ENCODE measurements at regions not wholly inside any gene's neighbourhood (a gene's known extent, or its start where the extent isn't known, plus 50 kb on each side); places are given as distances from the start of the nearest gene placed in this dataset.

DNA sequence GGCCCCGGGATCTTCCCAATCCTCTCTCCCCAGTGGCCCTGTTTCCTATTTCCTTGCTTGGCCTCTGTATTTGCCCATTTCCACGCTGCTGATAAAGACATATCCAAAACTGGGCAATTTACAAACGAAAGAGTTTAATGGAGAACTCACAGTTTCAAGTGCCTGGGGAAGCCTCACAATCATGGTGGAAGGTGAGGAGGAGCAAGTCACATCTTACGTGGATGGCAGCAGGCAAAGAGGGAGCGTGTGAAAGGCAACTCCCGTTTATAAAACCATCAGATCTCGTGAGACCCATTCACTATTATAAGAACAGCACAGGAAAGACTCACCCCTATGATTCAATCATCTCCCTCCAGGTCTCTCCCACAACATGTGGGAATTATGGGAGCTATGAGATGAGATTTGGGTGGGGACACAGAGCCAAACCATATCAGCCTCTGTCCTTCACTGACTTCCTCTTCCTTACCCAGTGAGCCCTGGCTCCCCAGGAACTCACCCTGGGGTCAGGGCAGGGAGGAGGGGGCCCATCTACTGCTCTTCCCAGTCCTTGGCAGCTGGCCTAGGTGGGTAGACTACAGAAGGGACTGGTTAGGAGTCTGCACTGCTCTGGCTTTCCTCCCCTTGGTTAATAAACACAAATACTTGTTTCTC, 105.8 kb upstream of the MYCN start:
- Histone ChIP-seq H3K4me1 (ENCODE audit: control insufficient read depth in 3 of 3, insufficient read depth in 3 of 3, low read length in 3 of 3) (no peaks in the 10 kb centered on the region), H3K27me3 (ENCODE audit: control insufficient read depth in 3 of 3, insufficient read depth in 3 of 3, low read length in 3 of 3) (no peaks in the 10 kb centered on the region), H3K27ac (ENCODE audit: low read depth, low read length) (no peak overlapping the region), H3K9ac (ENCODE audit: low read depth in 1 of 3, low read length in 3 of 3) (no peak overlapping the region), H3K36me3 (ENCODE audit: control insufficient read depth in 3 of 3, insufficient read depth in 3 of 3, low read length in 3 of 3) (no peaks in the 10 kb centered on the region), H3K9me3 (ENCODE audit: control insufficient read depth in 3 of 3, low read length in 3 of 3) (no peaks in the 10 kb centered on the region), H3K4me3 (ENCODE audit: low read length in 3 of 3) (no peak overlapping the region)

DNA sequence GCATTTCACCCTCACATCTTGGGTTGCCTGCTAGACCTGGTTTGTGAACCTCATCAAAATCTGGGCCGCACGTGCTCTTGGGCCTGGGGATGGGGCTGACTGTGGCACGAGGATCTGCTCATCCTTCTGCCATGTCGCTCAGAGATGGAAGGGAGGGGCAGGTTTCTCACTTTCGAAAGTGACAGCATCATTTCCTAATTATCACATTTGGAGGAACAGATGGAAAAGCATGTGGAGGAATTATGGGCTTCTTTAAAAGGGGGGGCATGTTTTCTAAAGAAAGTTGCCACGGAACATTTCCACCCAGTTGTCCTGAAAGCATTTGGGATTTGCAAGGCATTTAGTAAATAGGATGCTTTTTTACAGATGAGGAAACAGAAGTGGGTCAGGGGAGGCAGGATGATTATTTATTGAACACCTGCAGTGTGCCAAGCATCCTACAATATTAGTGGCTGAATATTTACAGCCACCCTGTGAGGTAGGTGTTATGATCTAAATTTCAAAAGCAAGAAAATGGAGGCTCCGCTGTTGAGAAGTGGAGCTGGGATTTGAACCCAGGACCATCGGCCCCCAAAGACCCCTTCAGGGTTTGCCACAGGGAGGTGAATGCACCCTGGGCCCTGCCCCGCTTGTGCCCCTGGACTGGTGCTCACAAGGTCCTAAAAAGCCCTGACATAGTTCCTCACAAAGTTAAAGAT, 104.2 kb upstream of the MYCN start:
- Histone ChIP-seq H3K4me1 (ENCODE audit: control insufficient read depth in 3 of 3, insufficient read depth in 3 of 3, low read length in 3 of 3) (no peaks in the 10 kb centered on the region), H3K4me3 (ENCODE audit: low read length in 3 of 3) (no peak overlapping the region), H3K27ac (ENCODE audit: low read depth, low read length) (no peak overlapping the region), H3K9ac (ENCODE audit: low read depth in 1 of 3, low read length in 3 of 3) (no peak overlapping the region), H3K36me3 (ENCODE audit: control insufficient read depth in 3 of 3, insufficient read depth in 3 of 3, low read length in 3 of 3) (no peaks in the 10 kb centered on the region), H3K9me3 (ENCODE audit: control insufficient read depth in 3 of 3, low read length in 3 of 3) (no peaks in the 10 kb centered on the region), H3K27me3 (ENCODE audit: control insufficient read depth in 3 of 3, insufficient read depth in 3 of 3, low read length in 3 of 3) (peaks cover 0 to 3% (median 0%) of the 10 kb centered on the region in 3 donors)

DNA sequence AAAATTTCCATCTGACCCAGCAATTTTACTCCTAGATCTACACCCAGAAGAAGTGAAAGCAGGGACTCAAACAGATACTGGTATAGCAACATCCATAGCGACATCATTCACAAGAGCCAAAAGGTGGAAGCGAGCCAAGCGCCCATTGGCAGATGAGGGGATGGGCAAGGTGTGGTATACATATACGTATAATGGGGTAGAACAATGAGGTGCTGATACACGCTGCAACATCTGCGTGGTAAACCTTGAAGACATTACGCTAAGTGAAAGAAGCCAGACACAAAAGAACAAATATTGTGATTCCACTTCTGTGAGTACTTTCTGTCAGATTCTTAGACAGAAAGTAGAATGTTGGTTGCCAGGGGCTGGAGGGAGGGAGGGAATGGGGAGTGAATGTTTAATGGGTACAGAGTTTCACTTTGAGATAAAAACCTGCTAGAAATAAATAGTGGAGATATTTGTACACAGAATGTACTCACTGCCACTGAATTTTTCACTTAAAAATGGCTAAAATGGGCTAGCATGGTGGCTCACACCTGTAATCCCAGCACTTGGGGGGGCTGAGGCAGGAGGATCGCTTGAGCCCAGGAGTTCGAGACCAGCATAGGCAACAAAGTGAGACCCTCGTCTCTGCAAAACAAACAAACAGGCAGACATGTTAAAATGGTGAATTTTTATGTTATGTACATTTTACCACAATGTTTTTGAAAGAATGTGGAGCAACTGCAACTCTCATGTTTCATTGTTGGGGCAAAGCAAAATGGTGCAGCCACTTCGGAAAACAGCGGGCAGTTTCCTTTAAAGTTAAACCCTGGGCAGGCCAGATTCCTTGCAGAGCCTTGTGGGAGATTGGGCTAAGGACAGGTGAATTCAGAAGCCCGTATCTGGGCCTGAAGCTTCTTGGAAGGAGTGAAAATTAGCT, 103.4 kb upstream of the MYCN start:
- Histone ChIP-seq H3K9me3 (ENCODE audit: control insufficient read depth in 3 of 3, low read length in 3 of 3) (no peaks in the 10 kb centered on the region), H3K9ac (ENCODE audit: low read depth in 1 of 3, low read length in 3 of 3) (no peak overlapping the region), H3K36me3 (ENCODE audit: control insufficient read depth in 3 of 3, insufficient read depth in 3 of 3, low read length in 3 of 3) (no peaks in the 10 kb centered on the region), H3K4me1 (ENCODE audit: control insufficient read depth in 3 of 3, insufficient read depth in 3 of 3, low read length in 3 of 3) (no peaks in the 10 kb centered on the region), H3K27ac (ENCODE audit: low read depth, low read length) (no peak overlapping the region), H3K27me3 (ENCODE audit: control insufficient read depth in 3 of 3, insufficient read depth in 3 of 3, low read length in 3 of 3) (peaks cover 0 to 10% (median 0%) of the 10 kb centered on the region in 3 donors), H3K4me3 (ENCODE audit: low read length in 3 of 3) (no peak overlapping the region)

DNA sequence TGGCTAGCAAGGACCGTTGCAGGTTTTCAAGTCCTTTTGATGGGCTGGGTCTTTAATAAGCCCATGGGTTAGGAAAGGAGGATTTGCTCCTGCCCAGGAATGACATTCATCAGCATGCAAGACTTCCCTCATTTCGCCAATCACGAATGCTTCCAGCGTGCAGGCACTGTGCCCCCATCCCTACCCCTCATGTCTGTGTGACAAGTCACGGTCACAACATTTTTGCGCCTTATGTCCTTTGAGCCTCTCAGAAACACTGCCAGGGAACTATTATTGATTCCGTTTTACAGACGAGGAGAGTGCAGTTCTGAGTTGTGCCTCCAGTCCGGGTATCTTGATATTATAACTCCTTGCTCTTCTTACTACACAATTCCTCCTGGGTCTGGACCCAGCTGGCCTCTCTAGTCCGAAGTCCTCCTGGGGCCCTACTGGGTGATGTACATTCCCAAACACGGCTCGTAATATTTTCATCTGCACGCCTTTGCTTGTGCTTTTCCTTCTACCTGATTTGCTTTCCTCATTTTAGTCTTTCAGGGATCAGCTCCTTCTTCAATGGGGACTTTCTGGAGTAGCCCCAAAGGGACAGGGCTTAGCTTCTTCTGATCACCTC, 101.8 kb upstream of the MYCN start:
- Histone ChIP-seq H3K9me3 (ENCODE audit: control insufficient read depth in 3 of 3, low read length in 3 of 3) (no peaks in the 10 kb centered on the region), H3K4me1 (ENCODE audit: control insufficient read depth in 3 of 3, insufficient read depth in 3 of 3, low read length in 3 of 3) (no peaks in the 10 kb centered on the region)

DNA sequence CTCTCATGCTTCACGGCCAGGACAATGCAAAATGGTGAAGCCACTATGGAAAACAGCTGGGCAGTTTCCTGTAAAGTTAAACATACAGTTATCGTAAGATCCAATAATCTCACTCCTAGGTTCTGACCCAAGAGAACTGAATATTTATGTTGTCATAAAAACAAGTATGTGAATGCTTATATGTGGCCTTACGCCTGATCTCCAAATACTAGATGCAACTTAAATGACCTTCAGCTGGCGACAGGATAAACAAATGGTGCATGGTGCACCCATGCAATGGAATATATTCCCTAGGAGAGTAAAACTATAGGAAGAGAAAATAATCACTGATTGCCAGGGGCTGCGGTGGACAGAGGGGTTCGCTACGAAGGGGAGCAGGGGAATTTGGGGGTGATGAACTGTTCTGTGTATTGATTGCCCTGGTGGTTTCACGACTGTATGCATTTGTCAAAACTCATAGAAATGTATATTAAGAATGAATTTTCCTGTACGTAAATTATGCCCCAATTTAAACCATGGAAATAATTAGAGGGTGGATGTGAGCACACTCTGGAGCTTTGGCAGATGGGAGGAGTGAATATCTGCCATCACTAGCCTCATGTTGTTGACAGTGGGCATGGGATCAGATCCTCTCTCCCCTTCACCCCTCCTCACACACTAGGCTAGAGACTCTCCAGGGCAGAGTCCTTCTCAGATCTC, 100.8 kb upstream of the MYCN start:
- H3K9me3 ChIP-seq (ENCODE audit: control insufficient read depth in 3 of 3, low read length in 3 of 3), result no peaks in the 10 kb centered on the region

More for the DNA sequence above, 101.8 kb upstream of the MYCN start:
- Histone ChIP-seq H3K27me3 (ENCODE audit: control insufficient read depth in 3 of 3, insufficient read depth in 3 of 3, low read length in 3 of 3) (peaks cover 0 to 10% (median 0%) of the 10 kb centered on the region in 3 donors), H3K36me3 (ENCODE audit: control insufficient read depth in 3 of 3, insufficient read depth in 3 of 3, low read length in 3 of 3) (no peaks in the 10 kb centered on the region), H3K4me3 (ENCODE audit: low read length in 3 of 3) (no peak overlapping the region), H3K9ac (ENCODE audit: low read depth in 1 of 3, low read length in 3 of 3) (no peak overlapping the region), H3K27ac (ENCODE audit: low read depth, low read length) (no peak overlapping the region)

DNA sequence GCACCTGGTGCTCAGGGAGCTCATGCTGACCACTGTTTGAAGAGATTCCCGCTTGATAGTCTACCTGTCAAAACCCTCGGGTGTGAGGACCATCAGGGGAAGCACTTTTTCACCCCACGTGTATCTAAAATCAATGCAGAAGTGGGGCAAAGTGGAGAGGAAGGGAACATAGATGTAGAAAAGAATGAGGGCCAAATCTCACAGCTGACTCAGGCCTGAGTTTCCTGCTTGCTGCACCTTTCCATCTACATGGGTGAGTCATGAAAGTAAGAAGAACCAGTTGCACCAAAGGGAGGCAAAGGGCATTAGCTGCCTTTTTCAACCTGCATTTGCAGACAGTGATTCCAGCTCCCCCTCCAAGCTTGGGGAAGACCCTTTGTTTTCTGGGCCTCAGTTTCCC, 100.2 kb upstream of the MYCN start:
- H3K4me1 ChIP-seq (ENCODE audit: control insufficient read depth in 3 of 3, insufficient read depth in 3 of 3, low read length in 3 of 3), result no peaks in the 10 kb centered on the region
- no peak overlapping the region for H3K27ac ChIP-seq (ENCODE audit: low read depth, low read length)
- H3K36me3 ChIP-seq (ENCODE audit: control insufficient read depth in 3 of 3, insufficient read depth in 3 of 3, low read length in 3 of 3), result no peaks in the 10 kb centered on the region

More for the DNA sequence above, 100.8 kb upstream of the MYCN start:
- Histone ChIP-seq H3K9ac (ENCODE audit: low read depth in 1 of 3, low read length in 3 of 3) (no peak overlapping the region), H3K27me3 (ENCODE audit: control insufficient read depth in 3 of 3, insufficient read depth in 3 of 3, low read length in 3 of 3) (peaks cover 0 to 10% (median 0%) of the 10 kb centered on the region in 3 donors), H3K4me1 (ENCODE audit: control insufficient read depth in 3 of 3, insufficient read depth in 3 of 3, low read length in 3 of 3) (no peaks in the 10 kb centered on the region), H3K4me3 (ENCODE audit: low read length in 3 of 3) (no peak overlapping the region), H3K36me3 (ENCODE audit: control insufficient read depth in 3 of 3, insufficient read depth in 3 of 3, low read length in 3 of 3) (no peaks in the 10 kb centered on the region), H3K27ac (ENCODE audit: low read depth, low read length) (no peak overlapping the region)

DNA sequence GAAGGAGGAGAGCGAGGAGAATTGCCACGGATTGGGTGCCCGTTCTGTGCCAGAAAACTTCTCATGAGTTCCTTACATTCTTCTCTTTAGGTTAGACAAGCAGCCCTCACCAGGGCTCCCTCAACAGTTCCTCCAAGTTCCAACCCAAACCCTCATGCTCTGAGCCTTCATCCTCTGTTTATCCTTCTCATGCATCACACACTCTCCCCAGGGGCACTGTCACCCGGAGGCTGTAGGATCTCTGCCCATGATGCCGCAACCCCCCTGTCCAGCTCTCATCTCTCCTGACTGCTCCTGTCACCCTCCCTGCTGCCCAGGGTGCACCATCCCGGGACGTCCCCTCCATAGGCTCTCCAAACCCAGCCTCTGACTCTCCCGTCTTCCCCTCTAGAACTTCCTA, 99.4 kb upstream of the MYCN start:
- Histone ChIP-seq H3K27ac (ENCODE audit: low read depth, low read length) (no peak overlapping the region), H3K4me1 (ENCODE audit: control insufficient read depth in 3 of 3, insufficient read depth in 3 of 3, low read length in 3 of 3) (no peaks in the 10 kb centered on the region), H3K9me3 (ENCODE audit: control insufficient read depth in 3 of 3, low read length in 3 of 3) (no peaks in the 10 kb centered on the region)

More for the DNA sequence above, 100.2 kb upstream of the MYCN start:
- H3K9me3 ChIP-seq (ENCODE audit: control insufficient read depth in 3 of 3, low read length in 3 of 3), result no peaks in the 10 kb centered on the region
- H3K9ac ChIP-seq (ENCODE audit: low read depth in 1 of 3, low read length in 3 of 3), result no peak overlapping the region
- no peak overlapping the region for H3K4me3 ChIP-seq (ENCODE audit: low read length in 3 of 3)
- peaks cover 0 to 10% (median 2%) of the 10 kb centered on the region in 3 donors for H3K27me3 ChIP-seq (ENCODE audit: control insufficient read depth in 3 of 3, insufficient read depth in 3 of 3, low read length in 3 of 3)

DNA sequence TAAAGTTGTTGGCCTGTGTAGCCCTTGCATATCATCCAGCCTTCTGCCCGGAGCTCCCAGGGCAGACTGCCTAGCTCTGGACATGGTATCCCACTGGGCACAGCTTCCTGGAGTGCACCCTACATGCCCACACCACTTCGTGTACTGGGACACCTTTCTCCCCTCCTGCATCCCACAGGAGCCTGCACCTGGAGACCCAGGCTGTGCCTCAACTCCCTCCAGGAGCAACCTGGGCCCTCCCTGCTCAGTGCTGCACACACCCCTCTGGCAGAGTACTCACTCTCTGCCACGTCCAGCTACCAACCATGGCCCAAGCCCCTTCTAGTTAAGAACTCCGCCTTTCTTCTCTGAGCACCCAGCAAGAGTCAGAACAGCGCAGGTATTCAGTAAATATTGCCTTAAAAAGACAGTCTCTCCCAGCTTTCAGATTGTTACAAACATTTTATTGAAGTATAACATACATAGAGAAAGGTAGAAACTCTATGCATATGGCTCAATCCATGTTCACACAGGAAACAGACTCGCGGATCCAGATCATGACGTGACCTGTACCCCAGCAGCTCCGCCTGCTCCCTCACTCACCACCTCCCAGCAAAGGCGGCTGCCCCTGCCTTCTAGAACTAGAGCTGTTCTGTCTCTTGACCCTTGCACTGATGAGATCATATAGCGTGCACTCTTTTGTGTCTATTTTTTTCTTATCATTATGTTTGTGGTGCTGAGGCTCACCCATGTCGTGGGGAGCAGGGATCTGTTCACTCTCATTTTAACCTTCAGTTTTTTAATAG, 98.4 kb upstream of the MYCN start:
- no peaks in the 10 kb centered on the region for H3K9me3 ChIP-seq (ENCODE audit: control insufficient read depth in 3 of 3, low read length in 3 of 3)
- H3K27me3 ChIP-seq (ENCODE audit: control insufficient read depth in 3 of 3, insufficient read depth in 3 of 3, low read length in 3 of 3), result peaks cover 0 to 10% (median 3%) of the 10 kb centered on the region in 3 donors
- no peak overlapping the region for H3K27ac ChIP-seq (ENCODE audit: low read depth, low read length)

More for the DNA sequence above, 99.4 kb upstream of the MYCN start:
- H3K9ac ChIP-seq (ENCODE audit: low read depth in 1 of 3, low read length in 3 of 3), result no peak overlapping the region
- H3K27me3 ChIP-seq (ENCODE audit: control insufficient read depth in 3 of 3, insufficient read depth in 3 of 3, low read length in 3 of 3), result peaks cover 0 to 10% (median 3%) of the 10 kb centered on the region in 3 donors
- no peaks in the 10 kb centered on the region for H3K36me3 ChIP-seq (ENCODE audit: control insufficient read depth in 3 of 3, insufficient read depth in 3 of 3, low read length in 3 of 3)
- no peak overlapping the region for H3K4me3 ChIP-seq (ENCODE audit: low read length in 3 of 3)

More for the DNA sequence above, 98.4 kb upstream of the MYCN start:
- H3K36me3 ChIP-seq (ENCODE audit: control insufficient read depth in 3 of 3, insufficient read depth in 3 of 3, low read length in 3 of 3), result no peaks in the 10 kb centered on the region
- no peaks in the 10 kb centered on the region for H3K4me1 ChIP-seq (ENCODE audit: control insufficient read depth in 3 of 3, insufficient read depth in 3 of 3, low read length in 3 of 3)
- H3K9ac ChIP-seq (ENCODE audit: low read depth in 1 of 3, low read length in 3 of 3), result no peak overlapping the region
- no peak overlapping the region for H3K4me3 ChIP-seq (ENCODE audit: low read length in 3 of 3)
